ENCODE measurements at regions not wholly inside any gene's neighbourhood (a gene's known extent, or its start where the extent isn't known, plus 50 kb on each side); places are given as distances from the start of the nearest gene placed in this dataset.

GRCh38 chr18:30819619-30820018 lies 222.9 kb downstream of the DSC3 start:
- TF ChIP-seq EZH2 (IDR thresholded peaks at IDR 0.05; ENCODE audit: borderline replicate concordance, low read depth, low read length, severe bottlenecking) (no peak), CTCF (IDR thresholded peaks at IDR 0.05; ENCODE audit: borderline replicate concordance, extremely low read depth, low read length, poor library complexity, severe bottlenecking) (no peak)
